T-helper 2 cell (primary cell): ENCODE measurements at regions not wholly inside any gene's neighbourhood (a gene's known extent, or its start where the extent isn't known, plus 50 kb on each side); places are given as distances from the start of the nearest gene placed in this dataset.

Experiments used
- DNase-seq, 5 experiments: peaks; one replicate each; pipeline versions ENCODE4 v3.0.0 to v3.0.0-alpha.2; 2012 to 2022

- DNase-seq = no peak
Observed at GRCh38 chr9:14427419-14427818, 113.5 kb upstream of the NFIB start.

DNA sequence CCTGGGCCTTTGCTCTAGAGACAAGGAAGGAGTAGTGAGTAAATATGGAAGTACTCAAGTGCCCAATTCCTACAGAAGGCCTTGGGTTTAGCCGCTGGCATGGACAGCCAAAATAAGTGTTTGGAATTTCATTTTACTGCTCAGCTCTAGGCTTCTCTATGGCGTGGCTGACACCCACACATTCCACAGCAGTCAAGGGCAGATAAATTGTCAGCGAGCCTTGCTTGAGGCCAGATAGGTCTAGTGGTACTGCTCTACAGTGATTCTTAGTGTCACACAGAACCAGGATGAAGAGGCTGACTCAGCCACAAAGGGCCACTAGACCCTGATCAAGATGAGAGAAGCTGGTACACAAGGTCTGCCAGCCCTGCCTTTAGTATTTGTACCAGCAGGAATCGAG lies 111.0 kb upstream of the NFIB start:
- no peak for DNase-seq

DNA sequence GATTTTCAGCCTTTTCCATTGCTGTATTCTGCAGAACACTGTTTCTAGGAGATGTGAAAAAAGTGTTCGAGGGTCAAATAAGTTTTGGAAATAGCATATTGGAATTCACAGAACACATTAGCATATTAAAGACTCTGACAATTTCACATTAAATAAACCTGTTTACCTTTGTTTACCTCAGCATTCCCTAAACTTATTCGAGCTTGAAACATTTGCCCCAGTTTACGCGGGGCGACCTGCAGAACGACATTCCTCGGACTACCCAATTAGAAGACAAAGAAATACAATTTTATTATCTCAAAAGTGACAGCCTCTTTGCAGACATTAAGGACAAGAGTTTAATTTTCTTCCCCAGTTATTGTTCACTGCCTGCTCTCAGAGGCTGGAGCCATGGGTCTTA lies 110.3 kb upstream of the NFIB start:
- no peak for DNase-seq

DNA sequence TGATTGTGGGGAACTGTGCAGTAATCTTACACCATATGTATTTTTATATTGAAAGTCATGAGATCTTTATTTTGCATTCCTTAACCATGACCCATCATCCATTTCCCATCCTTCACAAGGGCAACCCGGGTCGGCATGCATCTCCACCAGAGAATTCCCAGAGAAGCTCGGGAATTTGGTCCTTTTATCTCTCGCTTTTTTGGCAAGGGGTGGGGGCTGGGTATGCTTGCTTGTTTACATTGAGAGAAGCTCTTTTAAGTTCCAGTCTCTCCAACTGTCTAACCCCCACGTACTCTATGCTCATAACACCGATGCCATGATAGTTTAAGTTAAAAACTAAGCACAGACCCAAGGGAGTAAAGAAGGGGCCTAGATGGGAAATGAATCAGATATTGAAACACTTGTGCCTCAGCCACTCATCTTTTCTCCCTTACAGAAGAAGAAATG lies 109.9 kb upstream of the NFIB start:
- no peak for DNase-seq

GRCh38 chr9:14421291-14421690 lies 107.3 kb upstream of the NFIB start:
- no peak for DNase-seq

DNA sequence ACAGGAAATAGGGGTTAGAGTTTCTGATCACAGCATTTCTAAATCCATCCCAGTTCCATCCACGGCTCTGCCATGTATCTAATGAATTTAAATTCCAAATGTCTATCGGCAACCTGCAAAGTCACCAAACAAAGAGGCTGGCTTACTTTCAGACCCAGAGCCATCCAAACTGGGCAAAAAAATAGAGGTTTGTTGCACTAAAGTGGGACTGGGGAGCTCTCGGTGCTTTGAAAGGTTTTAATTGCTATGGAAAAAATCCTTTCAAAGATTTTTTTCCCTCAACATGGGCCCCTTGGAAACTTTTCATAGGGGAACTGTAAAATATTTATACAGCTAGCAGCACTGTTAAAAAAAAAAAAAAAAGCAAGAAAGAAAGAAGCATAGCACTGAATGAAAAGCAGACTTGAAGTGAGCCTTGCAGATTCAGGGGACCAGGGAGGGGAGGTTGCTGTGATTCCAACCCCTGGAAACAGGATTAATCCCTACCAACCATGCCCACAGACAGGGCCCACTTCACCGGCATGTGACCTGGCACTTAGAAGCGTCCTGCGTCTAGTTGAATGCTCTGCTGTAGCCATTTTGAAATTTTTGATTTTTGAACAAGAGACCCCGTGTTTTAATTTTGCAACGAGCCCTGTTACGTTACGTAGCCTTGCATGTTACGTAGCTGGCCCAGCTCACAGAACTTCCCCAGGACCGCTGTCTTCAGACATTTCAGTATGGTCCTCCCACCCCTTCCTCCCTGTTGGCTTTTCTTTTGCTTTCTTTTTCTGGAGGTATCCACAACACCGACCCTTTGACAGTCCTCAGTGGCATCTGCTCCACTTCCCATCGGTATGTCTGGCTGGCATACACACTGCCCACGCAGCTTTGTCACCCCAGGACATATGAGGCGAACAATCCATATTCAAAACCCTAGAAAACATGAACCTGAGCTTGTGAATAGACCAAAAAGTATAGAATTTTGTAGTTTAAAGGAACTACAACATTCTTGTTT lies 105.3 kb upstream of the NFIB start:
- no peak for DNase-seq

- no peak for DNase-seq
Observed at GRCh38 chr9:14418301-14418940, 104.5 kb upstream of the NFIB start.

GRCh38 chr9:14417237-14417636 lies 103.3 kb upstream of the NFIB start:
- no peak for DNase-seq

GRCh38 chr9:14415947-14416346 lies 102.0 kb upstream of the NFIB start:
- no peak for DNase-seq

GRCh38 chr9:14413812-14414211 lies 99.9 kb upstream of the NFIB start:
- no peak for DNase-seq

- DNase-seq = no peak
Observed at GRCh38 chr9:14412775-14413174, 98.8 kb upstream of the NFIB start.

DNA sequence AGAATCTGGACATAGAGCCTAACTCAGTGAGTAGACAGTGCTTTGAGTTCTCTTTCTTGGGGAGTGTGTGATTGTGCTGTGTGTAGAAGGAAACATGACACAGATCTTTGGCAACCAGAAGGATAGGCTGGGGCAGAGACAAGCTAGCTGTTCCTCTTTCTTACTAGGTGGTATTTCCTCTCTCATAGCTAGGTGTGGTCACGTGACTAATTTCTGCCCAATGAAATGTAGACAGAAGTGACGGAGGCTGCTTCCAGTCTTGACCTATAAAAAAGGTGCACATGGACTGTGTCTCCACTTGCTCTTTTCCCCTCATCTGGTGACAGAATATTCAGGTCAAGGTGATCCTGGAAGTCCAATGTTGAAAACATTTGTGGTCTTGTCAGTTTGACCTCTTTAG lies 92.5 kb upstream of the NFIB start:
- DNase-seq = no peak

- no peak for DNase-seq
Observed at GRCh38 chr9:14405176-14405706, 91.3 kb upstream of the NFIB start.

DNA sequence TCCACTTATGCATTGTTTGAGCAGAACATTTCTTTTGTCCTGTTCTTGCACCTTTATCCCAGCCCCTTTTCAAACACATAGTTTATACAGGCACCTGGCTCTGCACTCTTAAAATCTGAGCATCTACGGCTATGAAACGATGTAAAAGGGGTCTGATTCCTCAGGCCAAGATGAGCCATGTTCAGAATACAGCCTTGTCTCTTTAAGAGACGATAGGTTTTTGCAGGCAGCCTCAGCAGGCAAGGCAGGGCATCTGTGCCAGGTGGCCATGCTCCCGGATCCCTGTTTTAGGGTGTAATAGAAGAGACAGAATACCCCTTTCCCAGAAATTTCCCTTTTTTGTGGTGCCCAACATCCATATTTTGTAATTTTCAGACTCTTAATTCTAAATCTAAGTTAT lies 89.1 kb upstream of the NFIB start:
- no peak for DNase-seq

- no peak for DNase-seq
Observed at GRCh38 chr9:14402583-14402982, 88.6 kb upstream of the NFIB start.

- DNase-seq = no peak
Observed at GRCh38 chr9:14401911-14402310, 88.0 kb upstream of the NFIB start.

DNA sequence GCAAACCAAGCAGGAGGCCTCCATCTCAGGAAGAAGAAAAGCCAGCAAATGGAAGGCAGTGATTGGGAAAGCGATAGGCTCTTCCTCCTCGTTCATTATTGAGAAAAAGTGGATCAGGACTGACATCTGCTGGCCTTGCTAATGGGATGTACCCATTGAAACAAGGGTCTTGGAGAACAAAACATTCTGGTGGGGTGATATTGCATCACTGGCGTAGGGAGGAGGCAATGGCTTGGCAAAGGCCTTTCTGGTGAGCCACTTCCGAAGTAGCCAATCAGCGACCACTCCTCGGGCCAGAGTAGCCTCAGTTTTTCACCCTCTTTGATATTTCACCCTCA lies 86.7 kb upstream of the NFIB start:
- no peak for DNase-seq

DNA sequence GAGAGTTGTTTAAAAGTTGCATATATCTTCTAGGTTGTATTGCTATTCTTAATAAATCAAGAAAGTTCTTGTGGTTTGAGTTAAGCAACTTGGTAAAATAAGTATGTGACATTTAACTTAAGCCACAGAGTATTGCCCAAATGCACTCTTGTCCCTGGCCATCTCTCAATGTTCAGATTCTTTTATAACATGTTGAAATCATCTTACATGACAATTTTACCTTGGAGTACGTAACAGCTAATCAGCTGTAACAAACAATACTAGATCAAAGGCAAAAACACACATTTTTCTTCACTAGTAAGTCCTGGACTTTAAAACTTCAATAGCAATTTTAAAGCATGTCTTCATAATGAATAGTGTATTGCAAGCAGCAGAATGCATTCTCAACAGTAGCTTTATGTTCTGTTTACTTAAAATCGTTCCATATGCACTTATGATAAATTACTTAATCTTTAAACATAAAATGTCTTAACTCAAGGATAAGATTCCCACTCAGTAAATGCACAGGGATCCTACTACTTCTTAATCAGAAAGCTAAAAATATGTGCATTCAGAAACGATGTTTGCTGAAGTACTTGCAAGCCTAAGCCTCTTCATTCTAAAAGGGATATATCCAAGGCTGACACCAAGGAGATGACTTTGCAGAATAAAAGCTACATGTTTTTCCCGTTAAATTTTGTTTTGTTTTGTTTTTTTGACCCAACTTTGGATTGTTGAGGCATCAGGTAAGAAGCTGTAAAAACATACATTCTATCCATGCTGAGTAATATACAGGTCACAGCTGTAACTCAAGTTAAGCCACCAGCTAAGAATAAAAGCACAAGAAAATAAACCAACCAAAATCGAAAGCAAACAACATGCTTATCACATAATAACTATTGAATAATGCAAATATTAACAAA lies 86.1 kb upstream of the NFIB start:
- no peak for DNase-seq

DNA sequence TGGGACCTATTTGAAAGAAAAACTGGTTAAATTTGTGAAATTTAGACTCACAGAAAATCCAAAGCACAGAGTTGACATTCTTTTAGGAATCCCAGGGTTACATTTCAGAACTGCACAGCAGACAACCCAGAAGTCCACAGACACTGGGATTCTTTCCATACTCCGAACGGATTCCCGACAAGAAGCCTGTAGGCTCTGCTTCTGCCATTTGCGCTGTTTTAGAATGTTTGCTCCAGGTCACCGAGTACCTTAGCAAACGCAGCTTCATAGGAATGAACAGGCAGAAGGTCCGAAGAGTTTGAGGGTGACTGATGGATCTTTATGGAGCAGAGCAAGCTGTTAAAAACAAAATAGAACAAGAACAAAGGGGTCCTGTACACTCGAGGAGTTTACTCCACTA lies 84.5 kb upstream of the NFIB start:
- DNase-seq = no peak

DNA sequence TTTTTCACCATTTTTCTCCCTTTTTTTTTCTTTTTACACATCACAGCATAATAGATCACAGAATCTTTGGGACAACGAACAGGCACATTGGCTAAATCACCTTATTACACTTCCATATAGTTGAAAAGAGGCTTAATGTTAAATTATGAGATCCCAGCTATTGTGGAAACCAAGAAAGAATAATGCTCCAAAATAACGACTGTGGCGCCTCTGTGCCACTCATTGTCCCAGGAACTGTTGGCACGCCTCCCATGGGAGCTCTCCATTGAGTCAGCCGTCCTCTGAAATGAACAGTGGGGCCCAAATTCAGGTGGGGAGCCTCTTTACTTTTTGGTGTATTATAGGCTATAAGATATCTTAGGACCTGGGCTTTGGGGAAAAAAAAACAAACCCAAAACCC lies 82.2 kb upstream of the NFIB start:
- DNase-seq = no peak

DNA sequence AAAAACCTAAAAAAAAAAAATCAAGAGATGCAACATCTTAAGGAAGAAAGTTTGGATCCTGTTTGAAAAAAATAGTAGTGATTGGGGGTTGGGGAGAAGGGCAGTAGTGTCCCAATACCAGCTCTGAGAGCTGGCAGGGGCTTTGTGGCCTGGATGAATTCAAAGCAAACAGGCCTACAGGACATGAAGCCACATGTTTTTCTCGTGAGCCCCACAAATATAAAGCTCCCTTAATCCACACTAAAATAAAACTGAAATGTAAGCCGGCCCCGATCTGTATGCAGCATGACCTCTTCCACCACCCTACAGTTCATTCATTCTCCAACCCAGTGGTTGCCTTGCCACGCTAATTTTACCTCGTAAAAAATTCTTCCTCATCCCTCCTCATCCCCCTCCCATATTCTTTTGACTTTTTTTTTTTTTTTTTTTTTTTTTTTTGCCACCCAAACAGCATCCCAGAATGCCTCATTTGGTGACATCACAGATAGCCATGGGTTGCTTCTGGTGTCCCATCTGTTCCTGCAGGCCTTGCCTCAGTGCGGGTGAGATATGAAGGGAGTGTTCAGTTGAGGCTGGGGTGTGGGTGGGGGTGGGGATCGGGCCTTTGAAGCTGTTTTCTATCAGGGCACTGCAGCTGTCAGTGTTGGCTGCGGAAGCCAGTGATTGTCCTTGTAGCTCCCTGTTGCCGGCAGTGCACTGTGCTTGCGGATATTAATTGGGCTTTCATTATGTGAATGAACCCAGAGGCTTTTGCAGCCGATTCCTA lies 81.6 kb upstream of the NFIB start:
- DNase-seq = no peak

GRCh38 chr9:14393418-14393817 lies 79.5 kb upstream of the NFIB start:
- no peak for DNase-seq
